Testis (tissue), 2 donors: ENCODE measurements at regions not wholly inside any gene's neighbourhood (a gene's known extent, or its start where the extent isn't known, plus 50 kb on each side); places are given as distances from the start of the nearest gene placed in this dataset.

Experiments
- CTCF ChIP-seq, 3 experiments: fragments of 450-650 bp in 2 of 3; fragments of 200-600 bp in 1 of 3; sonication (generic) in 1 of 3; IDR thresholded peaks; one replicate each; pipeline ENCODE4 v1.5.1; 2016 to 2019; ENCODE audit warnings: antibody characterized with exemption in 3 of 3, mild to moderate bottlenecking in 2 of 3, moderate library complexity in 1 of 3
- POLR2A ChIP-seq: fragments of 450-650 bp; IDR thresholded peaks from one replicate; pipeline ENCODE4 v1.6.1; 2017; ENCODE audit warnings: antibody characterized with exemption, mild to moderate bottlenecking, moderate library complexity

GRCh38 chr17:12320286-12320685 lies 299.6 kb downstream of the MAP2K4 start:
- TF ChIP-seq CTCF (IDR thresholded peaks at IDR 0.05) (no peak), POLR2A (no peak)
